ENCODE measurements at regions not wholly inside any gene's neighbourhood (a gene's known extent, or its start where the extent isn't known, plus 50 kb on each side); places are given as distances from the start of the nearest gene placed in this dataset.
"Not testable (repeated sequence)": the region's sequence is repeated elsewhere in the genome, so short reads cannot be mapped to it uniquely, and the experiment has no call there.

GRCh38 chr10:109616359-109616980, 306.8 kb downstream of the XPNPEP1 start:
- no peaks in the 10 kb centered on the region for H4K20me1 ChIP-seq (ENCODE audit: control insufficient read depth, extremely low read depth, insufficient read depth, low read length)
- H3K9me3 ChIP-seq (ENCODE audit: control insufficient read depth, insufficient read depth, low read depth, low read length), result no peaks in the 10 kb centered on the region
- H3K27ac ChIP-seq (ENCODE audit: insufficient read depth, low read length), result no peak overlapping the region
- H3K4me1 ChIP-seq (ENCODE audit: control insufficient read depth, extremely low read depth, insufficient read depth, low read length), result no peaks in the 10 kb centered on the region
- H3K4me2 ChIP-seq (ENCODE audit: extremely low read depth, insufficient read depth, low read length), result no peak overlapping the region
- H3K27me3 ChIP-seq (ENCODE audit: control insufficient read depth, insufficient read depth, low read length), result no peaks in the 10 kb centered on the region
- TF ChIP-seq EZH2 (IDR thresholded peaks at IDR 0.05; ENCODE audit: low read length, missing control alignments), result no peak
- no peak for TF ChIP-seq CTCF (conservative IDR thresholded peaks at IDR 0.05 in 1 of 2, IDR thresholded peaks at IDR 0.05 in 1 of 2; ENCODE audit: low read depth in 1 of 2, low read length in 2 of 2)
- H3K36me3 ChIP-seq (ENCODE audit: control insufficient read depth, insufficient read depth, low read length), result no peaks in the 10 kb centered on the region
- no peak overlapping the region for H3K9ac ChIP-seq (ENCODE audit: insufficient read depth, low read length)
- no peak overlapping the region for H3K4me3 ChIP-seq (replicated peaks in 1 of 4; ENCODE audit: control extremely low read depth in 1 of 4, insufficient read depth in 1 of 4, low read depth in 3 of 4, low read length in 4 of 4)
- H3K79me2 ChIP-seq (ENCODE audit: control insufficient read depth, insufficient read depth, low read length), result no peaks in the 10 kb centered on the region
- no peak overlapping the region for H2AFZ ChIP-seq (ENCODE audit: low read length)
- DNase-seq (ENCODE audit: low read depth in 2 of 2), result no peak

- H3K79me2 ChIP-seq (ENCODE audit: control insufficient read depth, insufficient read depth, low read length); H3K9ac ChIP-seq (ENCODE audit: insufficient read depth, low read length); H3K4me3 ChIP-seq (replicated peaks in 1 of 4; ENCODE audit: control extremely low read depth in 1 of 4, insufficient read depth in 1 of 4, low read depth in 3 of 4, low read length in 4 of 4); H3K27ac ChIP-seq (ENCODE audit: insufficient read depth, low read length); H3K4me1 ChIP-seq (ENCODE audit: control insufficient read depth, extremely low read depth, insufficient read depth, low read length); H3K36me3 ChIP-seq (ENCODE audit: control insufficient read depth, insufficient read depth, low read length); H3K9me3 ChIP-seq (ENCODE audit: control insufficient read depth, insufficient read depth, low read depth, low read length); H4K20me1 ChIP-seq (ENCODE audit: control insufficient read depth, extremely low read depth, insufficient read depth, low read length); H2AFZ ChIP-seq (ENCODE audit: low read length); H3K27me3 ChIP-seq (ENCODE audit: control insufficient read depth, insufficient read depth, low read length); H3K4me2 ChIP-seq (ENCODE audit: extremely low read depth, insufficient read depth, low read length): not testable (repeated sequence)
- peak in 1 of 2 donors; percentile 1 for DNase-seq (ENCODE audit: low read depth in 2 of 2)
These were observed 328.0 kb downstream of the XPNPEP1 start for GRCh38 chr10:109595356-109595755.

GRCh38 chr10:109593682-109594081, 329.6 kb downstream of the XPNPEP1 start:
- Histone ChIP-seq H3K27ac (ENCODE audit: insufficient read depth, low read length) (no peak overlapping the region), H3K4me3 (replicated peaks in 1 of 4; ENCODE audit: control extremely low read depth in 1 of 4, insufficient read depth in 1 of 4, low read depth in 3 of 4, low read length in 4 of 4) (no peak overlapping the region), H2AFZ (ENCODE audit: low read length) (no peak overlapping the region), H3K79me2 (ENCODE audit: control insufficient read depth, insufficient read depth, low read length) (no peaks in the 10 kb centered on the region), H3K4me1 (ENCODE audit: control insufficient read depth, extremely low read depth, insufficient read depth, low read length) (no peaks in the 10 kb centered on the region), H4K20me1 (ENCODE audit: control insufficient read depth, extremely low read depth, insufficient read depth, low read length) (no peaks in the 10 kb centered on the region), H3K9ac (ENCODE audit: insufficient read depth, low read length) (no peak overlapping the region), H3K9me3 (ENCODE audit: control insufficient read depth, insufficient read depth, low read depth, low read length) (no peaks in the 10 kb centered on the region), H3K36me3 (ENCODE audit: control insufficient read depth, insufficient read depth, low read length) (no peaks in the 10 kb centered on the region), H3K27me3 (ENCODE audit: control insufficient read depth, insufficient read depth, low read length) (no peaks in the 10 kb centered on the region), H3K4me2 (ENCODE audit: extremely low read depth, insufficient read depth, low read length) (no peak overlapping the region)
- peak in 1 of 2 donors; percentile 2 for DNase-seq (ENCODE audit: low read depth in 2 of 2)
- no peak for TF ChIP-seq EZH2 (IDR thresholded peaks at IDR 0.05; ENCODE audit: low read length, missing control alignments)
- no peak for TF ChIP-seq CTCF (conservative IDR thresholded peaks at IDR 0.05 in 1 of 2, IDR thresholded peaks at IDR 0.05 in 1 of 2; ENCODE audit: low read depth in 1 of 2, low read length in 2 of 2)

Data from fibroblast of lung (primary cell).